Suprapubic skin (tissue), 4 donors: ENCODE measurements at regions not wholly inside any gene's neighbourhood (a gene's known extent, or its start where the extent isn't known, plus 50 kb on each side); places are given as distances from the start of the nearest gene placed in this dataset.

Source experiments
- DNase-seq, 2 donors: peaks; one replicate each; pipeline ENCODE4 v3.0.0-alpha.2; 2019; ENCODE audit warnings: low spot score in 2 of 2
- H3K27ac ChIP-seq: fragments of 200-600 bp; sonication (generic); one replicate; pipeline ENCODE4 v1.5.1; 2019
- H3K27me3 ChIP-seq: fragments of 200-600 bp; sonication (generic); one replicate; pipeline ENCODE4 v1.5.1; 2019
- H3K36me3 ChIP-seq: fragments of 200-600 bp; sonication (generic); one replicate; pipeline ENCODE4 v1.5.1; 2019
- H3K4me1 ChIP-seq: fragments of 200-600 bp; sonication (generic); one replicate; pipeline ENCODE4 v1.5.1; 2019
- H3K4me3 ChIP-seq: fragments of 200-600 bp; sonication (generic); one replicate; pipeline ENCODE4 v1.5.1; 2019; ENCODE audit warnings: mild to moderate bottlenecking
- H3K9me3 ChIP-seq: fragments of 200-600 bp; sonication (generic); one replicate; pipeline ENCODE4 v1.5.1; 2019
- EP300 ChIP-seq: sonication (generic); formaldehyde crosslinking; IDR thresholded peaks from one replicate; pipeline ENCODE4 v1.6.1; 2017; ENCODE audit warnings: antibody characterized with exemption
- POLR2A ChIP-seq, 2 donors: fragments of 450-650 bp; IDR thresholded peaks; one replicate each; pipeline ENCODE4 v1.6.1; 2017; ENCODE audit warnings: antibody characterized with exemption in 2 of 2, mild to moderate bottlenecking in 2 of 2, moderate library complexity in 2 of 2
- POLR2AphosphoS5 ChIP-seq, 3 donors: sonication (generic); formaldehyde crosslinking; IDR thresholded peaks; one replicate each; pipeline ENCODE4 v1.6.1; 2017; ENCODE audit warnings: antibody characterized with exemption in 3 of 3
- WGBS: methylation state at CpG from one replicate; pipeline ENCODE4 v1.1.5; 2018; 5-methylcytosine and 5-hydroxymethylcytosine counted together
- TF ChIP-seq, protein P1 (sequence below), 2 donors: fragments of 200-600 bp in 1 of 2; fragments of 450-650 bp in 1 of 2; sonication (generic) in 1 of 2; IDR thresholded peaks; one replicate each; pipeline ENCODE4 v1.5.1; 2016 to 2019; ENCODE audit warnings: antibody characterized with exemption in 2 of 2, mild to moderate bottlenecking in 1 of 2, moderate library complexity in 1 of 2

DNA sequence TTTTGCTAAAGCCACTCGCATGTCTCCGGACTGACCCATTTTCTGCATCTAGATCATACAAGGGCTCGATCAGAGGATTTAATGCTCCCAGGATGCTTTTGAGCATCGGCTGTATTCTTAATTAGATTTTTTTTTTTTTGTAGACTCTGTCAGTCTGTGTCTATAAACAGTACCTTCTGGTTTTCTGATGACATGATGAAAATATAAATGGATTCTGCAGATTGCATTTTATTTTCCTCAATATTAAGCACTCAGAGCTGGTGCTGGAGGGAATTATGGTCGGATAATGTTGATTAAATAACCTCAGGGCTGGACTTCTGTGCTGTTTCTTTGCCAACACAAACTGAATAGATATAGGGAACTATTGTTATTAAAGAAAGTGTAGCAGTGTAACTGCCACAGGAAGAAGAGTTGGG lies 57.1 kb upstream of the LIMCH1 start:
- 79% methylated on average over 5 of the region's 5 CpGs for WGBS
- TF ChIP-seq EP300 (no peak), POLR2A (IDR thresholded peaks at IDR 0.05) (no peak), POLR2AphosphoS5 (IDR thresholded peaks at IDR 0.05) (no peak)
- TF ChIP-seq, protein P1, sequence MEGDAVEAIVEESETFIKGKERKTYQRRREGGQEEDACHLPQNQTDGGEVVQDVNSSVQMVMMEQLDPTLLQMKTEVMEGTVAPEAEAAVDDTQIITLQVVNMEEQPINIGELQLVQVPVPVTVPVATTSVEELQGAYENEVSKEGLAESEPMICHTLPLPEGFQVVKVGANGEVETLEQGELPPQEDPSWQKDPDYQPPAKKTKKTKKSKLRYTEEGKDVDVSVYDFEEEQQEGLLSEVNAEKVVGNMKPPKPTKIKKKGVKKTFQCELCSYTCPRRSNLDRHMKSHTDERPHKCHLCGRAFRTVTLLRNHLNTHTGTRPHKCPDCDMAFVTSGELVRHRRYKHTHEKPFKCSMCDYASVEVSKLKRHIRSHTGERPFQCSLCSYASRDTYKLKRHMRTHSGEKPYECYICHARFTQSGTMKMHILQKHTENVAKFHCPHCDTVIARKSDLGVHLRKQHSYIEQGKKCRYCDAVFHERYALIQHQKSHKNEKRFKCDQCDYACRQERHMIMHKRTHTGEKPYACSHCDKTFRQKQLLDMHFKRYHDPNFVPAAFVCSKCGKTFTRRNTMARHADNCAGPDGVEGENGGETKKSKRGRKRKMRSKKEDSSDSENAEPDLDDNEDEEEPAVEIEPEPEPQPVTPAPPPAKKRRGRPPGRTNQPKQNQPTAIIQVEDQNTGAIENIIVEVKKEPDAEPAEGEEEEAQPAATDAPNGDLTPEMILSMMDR (IDR thresholded peaks at IDR 0.05) = no peak

DNA sequence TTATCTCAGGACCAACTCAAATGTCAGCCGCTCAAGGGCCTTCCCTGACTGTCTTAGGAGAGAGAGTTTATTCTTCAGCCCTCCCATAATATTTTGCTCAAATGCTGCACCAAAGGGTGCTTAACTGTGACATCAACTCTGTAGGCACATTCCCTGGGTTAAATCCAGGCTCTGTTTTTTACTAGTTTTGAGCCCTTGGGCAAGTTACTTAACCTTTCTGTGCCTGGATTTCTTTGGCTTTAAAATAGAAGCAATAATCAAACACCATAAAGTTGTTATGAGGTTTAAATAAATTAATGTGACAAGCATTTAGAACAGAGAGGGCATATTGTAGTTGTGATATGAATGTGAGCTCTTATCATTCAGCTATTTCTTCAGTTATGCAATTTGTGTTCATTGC lies 54.2 kb upstream of the LIMCH1 start:
- H3K36me3 ChIP-seq = no peaks in the 10 kb centered on the region
- WGBS = 89% methylated on average over 1 of the region's 1 CpG
- H3K27ac ChIP-seq = no peak overlapping the region
- peaks cover 4% of the 10 kb centered on the region for H3K4me1 ChIP-seq
- H3K4me3 ChIP-seq = no peak overlapping the region
- H3K27me3 ChIP-seq = no peaks in the 10 kb centered on the region
- TF ChIP-seq POLR2A (IDR thresholded peaks at IDR 0.05) (no peak), EP300 (no peak), POLR2AphosphoS5 (IDR thresholded peaks at IDR 0.05) (no peak)
- TF ChIP-seq, protein P1 (IDR thresholded peaks at IDR 0.05) = no peak
- no peak for DNase-seq
- no peaks in the 10 kb centered on the region for H3K9me3 ChIP-seq

More for the DNA sequence above, 57.1 kb upstream of the LIMCH1 start:
- Histone ChIP-seq H3K4me1 (peaks cover 4% of the 10 kb centered on the region), H3K27me3 (no peaks in the 10 kb centered on the region), H3K4me3 (no peak overlapping the region), H3K36me3 (no peaks in the 10 kb centered on the region), H3K27ac (no peak overlapping the region), H3K9me3 (no peaks in the 10 kb centered on the region)
- DNase-seq = no peak

DNA sequence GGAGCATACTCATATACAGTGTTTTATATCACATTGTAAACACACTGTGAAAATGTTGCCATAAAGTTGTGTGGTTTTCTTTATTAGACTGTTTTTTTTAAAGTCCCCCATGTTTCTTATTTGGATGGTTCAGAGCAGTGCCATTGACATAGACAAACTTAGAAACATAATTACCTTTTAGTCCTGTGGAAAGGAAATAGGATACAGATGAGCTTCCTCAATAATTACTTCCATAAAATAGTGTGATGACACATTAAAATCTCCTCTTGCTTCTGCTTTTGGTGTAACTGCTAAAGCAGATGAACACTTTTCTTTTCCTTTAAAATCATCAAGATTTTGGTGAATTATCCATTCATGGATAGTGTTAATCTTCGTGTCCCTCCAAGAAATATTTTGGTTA lies 52.9 kb upstream of the LIMCH1 start:
- no peaks in the 10 kb centered on the region for H3K9me3 ChIP-seq
- H3K36me3 ChIP-seq = no peaks in the 10 kb centered on the region
- H3K27ac ChIP-seq = no peak overlapping the region
- no peak for DNase-seq
- no peak for TF ChIP-seq POLR2AphosphoS5 (IDR thresholded peaks at IDR 0.05)
- no peak for TF ChIP-seq EP300
- no peak for TF ChIP-seq POLR2A (IDR thresholded peaks at IDR 0.05)
- TF ChIP-seq, protein P1 (IDR thresholded peaks at IDR 0.05) = no peak
- H3K4me3 ChIP-seq = no peak overlapping the region
- no peaks in the 10 kb centered on the region for H3K27me3 ChIP-seq
- WGBS = 69% methylated on average over 1 of the region's 1 CpG
- peaks cover 4% of the 10 kb centered on the region for H3K4me1 ChIP-seq

DNA sequence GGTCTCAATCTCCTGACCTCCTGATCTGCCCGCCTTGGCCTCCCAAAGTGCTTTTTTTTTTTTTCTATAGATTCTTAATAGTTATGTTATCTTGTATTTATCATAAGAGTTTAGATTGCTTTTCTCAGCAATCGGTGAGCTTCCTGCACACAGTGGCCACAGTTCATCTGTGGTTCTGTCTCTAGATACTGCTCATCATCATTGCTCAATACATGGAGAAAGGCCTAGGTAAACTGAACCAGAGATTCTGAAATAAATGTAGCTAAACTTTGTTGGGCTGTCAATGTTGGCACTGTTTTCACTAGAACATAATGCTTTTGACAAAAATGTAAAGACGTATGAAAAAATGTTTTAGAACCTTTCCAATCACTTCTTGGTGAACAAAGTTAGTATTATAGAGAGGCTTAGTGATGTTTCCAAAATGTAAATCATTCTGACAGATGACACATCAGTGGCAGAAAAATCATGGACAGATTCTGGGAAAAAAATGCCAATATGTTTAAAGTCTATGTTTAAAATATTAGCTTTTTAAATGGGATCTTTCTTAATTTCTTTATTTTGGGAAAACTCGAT lies 50.0 kb upstream of the LIMCH1 start:
- Histone ChIP-seq H3K36me3 (no peaks in the 10 kb centered on the region), H3K4me3 (no peak overlapping the region), H3K9me3 (no peaks in the 10 kb centered on the region), H3K4me1 (peaks cover 4% of the 10 kb centered on the region), H3K27me3 (no peaks in the 10 kb centered on the region), H3K27ac (no peak overlapping the region)
- 77% methylated on average over 4 of the region's 4 CpGs for WGBS
- DNase-seq = no peak
- no peak for TF ChIP-seq EP300
- TF ChIP-seq POLR2AphosphoS5 (IDR thresholded peaks at IDR 0.05) = no peak
